Activated CD8-positive, alpha-beta memory T cell treated with anti-CD3 and anti-CD28 coated beads for 36 hours (primary cell): ENCODE measurements at regions not wholly inside any gene's neighbourhood (a gene's known extent, or its start where the extent isn't known, plus 50 kb on each side); places are given as distances from the start of the nearest gene placed in this dataset.

Experiments used
- CTCF ChIA-PET: fragments of 350-600 bp; sonication (Branson Sonifier 250); formaldehyde crosslinking; loops from one replicate; lab custom pipeline; 2021; ENCODE audit warnings: antibody characterized with exemption; lab: Charles Lee
- POLR2A ChIA-PET: fragments of 350-600 bp; sonication (Branson Sonifier 250); formaldehyde crosslinking; loops from one replicate; lab custom pipeline; 2021; ENCODE audit warnings: antibody characterized with exemption; lab: Charles Lee

DNA sequence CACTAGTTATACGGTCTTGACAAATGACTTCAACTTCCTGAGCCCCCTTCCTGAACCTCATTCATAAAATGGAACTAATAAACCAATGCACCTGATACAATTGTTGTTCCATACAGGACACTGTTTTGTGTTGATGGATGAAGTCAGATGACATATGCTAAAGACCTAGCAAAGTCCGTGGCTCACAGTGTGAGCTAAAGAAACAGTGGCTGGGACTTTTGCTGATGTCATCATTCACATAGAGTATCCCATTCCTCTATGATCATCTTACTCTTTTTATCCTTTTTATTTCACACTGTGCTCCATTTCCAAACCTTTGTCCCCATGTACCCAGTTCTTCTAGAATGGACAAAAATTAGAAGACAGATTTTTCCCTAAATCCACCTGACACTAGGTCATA is 83.7 kb upstream of the KAZN start:
- ChIA-PET CTCF (no interaction called here), POLR2A (no interaction called here)

DNA sequence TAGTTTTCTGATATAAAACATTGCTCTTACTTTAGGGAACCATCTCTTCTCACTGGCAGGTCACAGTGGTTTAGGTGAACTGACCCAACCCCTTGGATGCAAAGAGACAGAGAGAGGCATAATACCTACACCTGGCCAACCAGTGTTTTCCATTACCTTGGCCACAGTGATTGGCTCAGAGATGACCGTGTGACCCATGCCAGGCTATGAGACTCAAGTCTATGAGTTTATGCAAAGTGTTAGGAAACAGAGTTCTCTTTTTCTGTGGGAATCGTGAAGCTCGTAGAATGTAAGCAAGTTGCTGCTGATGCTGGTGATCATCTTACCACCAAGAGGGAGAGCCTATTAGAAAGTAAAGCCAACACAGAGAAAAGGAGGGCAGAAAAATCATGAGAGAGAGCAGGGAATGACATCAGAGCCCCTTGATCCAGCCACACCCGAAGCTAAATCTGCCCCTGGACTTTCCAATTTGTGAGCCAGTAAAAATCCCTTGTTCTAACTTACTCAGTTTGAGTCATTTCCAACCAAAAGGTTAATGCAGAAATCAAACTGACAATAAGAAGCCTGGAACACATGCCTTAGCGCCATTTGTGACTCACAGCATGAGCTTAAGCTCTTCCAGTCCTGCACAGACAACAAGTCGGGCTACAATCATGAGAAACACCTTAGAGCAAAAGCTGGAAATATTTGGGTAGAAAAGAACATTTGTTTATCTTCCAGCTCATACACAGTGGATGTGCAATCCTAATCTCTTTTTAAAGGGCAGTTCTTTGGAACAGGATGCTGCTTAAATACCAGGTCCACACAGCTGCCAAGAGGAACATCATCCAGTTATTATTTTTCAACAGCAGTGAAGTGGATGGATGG is 81.3 kb upstream of the KAZN start:
- CTCF ChIA-PET = no interaction called here

DNA sequence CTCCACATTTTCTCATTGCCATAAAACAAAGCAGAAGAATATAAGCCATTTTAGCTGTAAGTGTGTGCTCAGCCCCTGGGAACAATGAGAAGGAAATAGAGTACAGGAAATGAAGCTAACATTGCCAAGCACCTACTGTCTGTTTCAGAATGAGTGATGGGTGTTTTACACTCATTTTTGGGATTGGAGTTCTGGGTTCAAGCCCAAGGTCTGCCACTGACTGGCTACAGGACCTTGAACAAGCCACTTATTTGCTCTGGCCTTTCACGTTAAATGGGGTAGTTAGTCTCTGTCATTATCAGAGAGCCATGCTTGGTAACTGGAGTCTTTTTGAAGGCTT is 80.7 kb upstream of the KAZN start:
- ChIA-PET CTCF (no interaction called here), POLR2A (no interaction called here)

More for the DNA sequence above, 81.3 kb upstream of the KAZN start:
- POLR2A ChIA-PET = no interaction called here

DNA sequence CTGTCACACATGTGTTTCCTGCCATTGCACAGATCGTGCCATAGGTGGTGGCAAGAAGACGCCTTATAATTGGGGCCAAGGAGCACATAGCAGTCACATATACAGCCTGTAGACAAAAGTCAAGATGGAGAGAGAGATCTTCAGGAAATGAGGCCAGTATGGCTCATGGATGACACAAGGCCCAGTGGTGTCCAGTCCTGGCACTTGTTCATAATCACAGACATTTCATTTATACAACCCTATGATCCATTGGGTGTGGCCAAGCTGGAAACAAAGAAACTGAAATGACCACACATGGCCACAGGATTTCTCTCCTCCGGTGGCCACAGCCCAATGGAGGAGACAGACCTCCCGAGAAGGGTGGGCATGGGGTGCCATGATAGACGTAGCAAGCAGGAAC is 78.5 kb upstream of the KAZN start:
- CTCF ChIA-PET = no interaction called here
- POLR2A ChIA-PET = no interaction called here

DNA sequence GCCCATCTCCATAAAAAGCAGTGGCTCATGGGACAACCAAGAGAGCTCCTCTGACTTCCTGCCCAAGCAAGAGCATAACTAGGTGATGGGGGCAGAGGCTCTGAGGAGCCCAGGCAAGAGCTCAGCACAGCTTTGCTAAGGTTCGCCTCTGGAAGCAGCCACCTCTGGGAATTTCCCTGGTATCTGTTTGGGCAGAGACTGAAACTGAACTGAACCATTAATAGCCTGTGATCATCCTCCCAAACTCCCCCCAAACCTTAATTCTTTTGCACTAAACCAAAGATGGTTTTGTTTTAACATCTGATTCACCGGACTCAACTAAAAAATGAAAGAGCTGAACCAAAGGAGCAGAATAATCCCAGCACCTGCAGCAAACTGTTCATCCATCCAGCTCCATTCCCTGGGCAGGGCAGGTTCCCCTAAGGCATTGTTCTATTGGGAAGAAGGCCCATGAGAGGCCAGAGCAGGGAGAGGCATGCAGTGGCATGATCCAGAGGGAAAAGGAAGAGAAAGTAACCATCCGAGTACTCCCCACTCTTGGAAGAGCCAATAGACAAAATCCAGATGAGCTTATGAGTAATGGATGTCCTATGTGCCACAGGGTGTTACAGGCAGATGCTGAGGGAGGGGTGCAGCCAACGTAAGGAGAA is 77.8 kb upstream of the KAZN start:
- CTCF ChIA-PET = no interaction called here
- POLR2A ChIA-PET = no interaction called here

DNA sequence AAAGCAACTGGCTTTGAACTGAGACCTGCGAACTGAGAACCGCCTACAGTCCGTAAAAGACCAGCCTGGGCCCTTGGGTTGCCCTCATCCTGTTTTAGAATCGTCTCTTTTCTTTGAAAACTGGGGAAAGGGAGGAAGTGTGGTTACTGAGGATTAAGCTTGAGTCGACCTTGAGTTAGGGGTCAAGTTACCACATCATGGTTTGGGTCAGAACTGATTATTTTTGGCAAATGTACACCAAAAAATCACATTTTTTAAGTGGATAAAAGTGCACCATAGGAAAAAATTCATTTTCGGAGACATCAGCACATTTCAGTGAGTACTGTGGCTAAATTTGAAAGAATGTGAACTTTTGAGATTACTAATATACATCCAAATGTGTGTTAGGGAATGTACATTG is 76.9 kb upstream of the KAZN start:
- ChIA-PET POLR2A (no interaction called here), CTCF (no interaction called here)

DNA sequence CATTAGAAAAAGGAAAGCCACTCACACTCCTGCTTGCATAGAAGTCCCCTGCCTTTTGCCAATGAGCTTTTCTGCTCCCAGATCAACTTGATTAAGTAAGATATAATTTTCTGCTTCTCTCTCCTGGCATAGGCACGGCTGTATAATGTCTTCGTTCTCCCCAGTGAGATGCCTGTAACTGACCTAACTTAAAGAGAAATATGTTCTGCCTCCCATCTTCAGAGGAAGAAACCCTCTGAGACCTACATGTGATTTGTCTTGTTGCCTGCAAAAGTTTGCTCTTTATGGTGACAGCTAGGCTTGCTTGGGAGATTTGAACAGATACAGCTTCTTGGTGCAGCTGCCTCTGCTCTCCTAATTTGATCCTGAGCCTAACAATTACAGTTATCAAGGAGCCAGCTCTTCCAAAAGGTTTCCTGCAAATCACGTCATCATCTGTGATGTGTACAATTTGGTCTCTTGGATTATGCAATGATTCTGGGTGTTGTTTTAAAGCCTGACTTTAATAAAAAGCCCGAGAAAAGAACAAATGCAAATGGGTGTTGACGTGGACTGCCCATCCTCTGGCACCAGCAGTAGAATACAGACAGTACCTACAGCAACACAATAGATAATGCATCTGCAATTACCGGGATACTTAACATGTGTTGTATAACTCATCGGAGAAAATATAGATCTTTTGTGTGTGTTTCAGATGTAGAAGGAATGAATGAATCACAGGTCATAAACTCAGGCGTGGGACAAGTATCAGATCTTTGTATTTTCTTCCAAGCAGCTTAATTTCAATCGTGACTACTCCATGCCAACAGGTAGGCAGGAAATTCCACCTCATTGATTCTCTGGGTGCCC is 76.2 kb upstream of the KAZN start:
- ChIA-PET CTCF (no interaction called here), POLR2A (no interaction called here)

DNA sequence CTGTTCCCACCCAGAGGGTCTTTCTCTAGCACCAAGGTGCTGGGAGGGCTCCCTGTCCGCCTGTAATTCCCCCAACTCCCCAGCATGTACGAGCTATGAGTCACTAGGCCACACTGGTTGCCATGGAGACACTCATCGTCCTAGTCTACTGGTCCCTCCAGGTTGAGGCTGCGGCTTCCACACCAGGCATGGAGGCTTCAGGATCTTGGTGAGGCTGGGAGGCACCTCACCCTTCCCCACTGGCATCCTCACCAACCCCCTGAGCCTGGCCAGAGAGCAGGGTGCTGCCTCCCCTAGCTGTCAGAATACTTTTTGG is 75.6 kb upstream of the KAZN start:
- POLR2A ChIA-PET = no interaction called here
- CTCF ChIA-PET = no interaction called here

DNA sequence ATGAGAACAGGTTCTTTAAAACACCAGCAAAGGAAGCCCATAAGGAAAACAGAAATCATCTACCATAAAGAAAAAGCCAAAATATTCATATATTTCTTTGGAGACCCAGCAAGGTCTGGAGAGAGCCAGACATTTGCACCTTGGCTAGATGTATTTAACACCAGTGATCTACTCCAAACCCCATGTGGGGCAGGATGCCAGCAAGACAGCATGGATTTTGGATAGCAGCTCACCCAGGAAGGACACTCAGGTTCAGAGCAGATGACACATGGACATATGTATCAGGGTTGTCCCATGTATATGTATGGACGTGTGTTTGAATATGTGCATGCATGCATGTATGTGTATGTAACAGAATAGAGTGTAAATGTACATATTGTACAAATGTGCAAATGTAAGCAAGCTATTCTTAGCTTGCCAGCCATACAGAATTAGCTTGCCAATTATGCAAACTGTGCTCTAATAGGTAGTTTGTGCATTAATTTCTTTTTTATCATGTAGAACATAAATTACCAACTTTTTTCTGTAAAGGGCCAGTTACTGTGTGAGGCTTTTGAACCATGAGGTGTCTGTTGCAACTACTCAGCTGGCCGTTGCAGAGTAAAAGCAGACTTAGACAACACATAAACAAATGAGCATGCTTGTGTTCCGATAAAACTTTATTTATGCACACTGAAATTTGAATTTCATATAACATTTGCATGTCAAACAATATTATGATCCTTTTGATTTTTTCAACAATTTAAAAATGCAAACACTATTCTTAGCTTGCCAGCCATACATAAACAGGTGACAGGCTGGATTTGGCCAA is 73.5 kb upstream of the KAZN start:
- CTCF ChIA-PET = no interaction called here

DNA sequence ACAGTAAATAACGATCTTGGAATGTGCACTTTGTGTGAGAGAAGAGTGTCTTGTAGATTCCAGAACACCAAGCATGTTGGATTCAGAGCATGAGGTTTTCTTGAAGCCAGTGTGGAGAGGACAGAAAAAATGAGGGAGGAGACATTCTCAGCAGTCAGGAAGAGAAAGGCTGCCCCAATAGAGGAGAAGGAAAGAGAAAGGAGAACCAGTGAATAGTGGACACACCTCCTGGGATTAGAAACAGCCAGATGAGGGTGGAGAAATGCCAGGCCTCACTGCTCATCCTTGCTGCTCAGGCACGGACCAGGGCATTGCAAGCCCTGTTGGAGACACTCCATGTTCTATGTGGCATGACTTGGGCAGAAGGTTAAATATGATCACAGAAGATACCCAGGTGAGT is 69.0 kb upstream of the KAZN start:
- POLR2A ChIA-PET = no interaction called here
- CTCF ChIA-PET = no interaction called here

More for the DNA sequence above, 73.5 kb upstream of the KAZN start:
- POLR2A ChIA-PET = no interaction called here

DNA sequence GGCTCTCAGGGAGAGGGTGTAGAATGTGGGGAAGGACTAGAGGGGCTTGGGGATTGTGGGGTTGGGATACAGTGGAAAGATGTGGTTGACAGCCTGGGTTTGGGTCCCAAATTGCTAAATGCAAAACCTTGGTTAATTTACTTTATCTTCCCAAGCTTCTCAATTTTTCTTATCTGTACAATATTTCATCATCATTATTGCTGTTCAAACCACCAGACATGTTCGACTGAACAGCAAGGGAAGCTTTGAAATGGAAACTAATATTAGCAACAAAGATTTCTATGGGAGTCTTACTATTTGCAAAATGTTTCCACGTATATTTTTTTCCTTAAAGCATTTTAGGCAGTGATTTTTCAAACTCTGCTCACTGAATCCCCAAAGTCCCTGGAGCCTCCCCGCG is 67.0 kb upstream of the KAZN start:
- POLR2A ChIA-PET = no interaction called here
- CTCF ChIA-PET = no interaction called here

DNA sequence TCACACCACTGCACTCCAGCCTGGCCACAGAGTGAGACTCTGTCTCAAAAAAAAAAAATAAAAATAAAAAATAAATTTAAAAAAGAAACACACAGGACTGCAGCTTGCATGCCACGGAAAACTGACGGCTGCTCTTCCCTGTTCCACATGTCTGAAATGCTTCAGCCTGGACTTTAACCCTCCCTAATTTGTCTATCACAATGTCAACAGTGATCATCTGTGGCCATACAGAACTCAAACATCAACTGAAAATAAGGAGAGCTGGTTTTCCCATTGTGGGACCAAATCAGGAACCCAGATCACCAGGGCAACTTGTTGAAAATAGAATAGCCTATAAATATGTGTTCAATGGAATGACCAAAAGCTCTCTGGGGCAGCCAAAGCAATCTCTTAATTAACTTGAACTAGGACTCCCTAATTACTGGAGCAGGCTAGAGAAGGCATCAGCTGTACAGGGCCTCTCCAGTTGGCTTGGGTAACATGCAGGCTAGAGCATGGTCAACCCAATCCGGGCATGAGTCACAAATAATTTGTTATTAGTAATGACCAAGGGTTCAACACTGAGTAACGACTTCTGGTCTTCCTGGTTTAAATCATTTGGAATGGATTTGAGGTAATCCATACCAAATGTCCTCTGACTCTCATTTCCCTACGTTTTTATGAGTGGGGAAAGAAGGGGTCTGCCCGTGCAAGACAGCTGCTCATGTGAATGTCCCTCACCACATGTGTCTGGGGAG is 62.7 kb upstream of the KAZN start:
- ChIA-PET CTCF (no interaction called here), POLR2A (no interaction called here)

DNA sequence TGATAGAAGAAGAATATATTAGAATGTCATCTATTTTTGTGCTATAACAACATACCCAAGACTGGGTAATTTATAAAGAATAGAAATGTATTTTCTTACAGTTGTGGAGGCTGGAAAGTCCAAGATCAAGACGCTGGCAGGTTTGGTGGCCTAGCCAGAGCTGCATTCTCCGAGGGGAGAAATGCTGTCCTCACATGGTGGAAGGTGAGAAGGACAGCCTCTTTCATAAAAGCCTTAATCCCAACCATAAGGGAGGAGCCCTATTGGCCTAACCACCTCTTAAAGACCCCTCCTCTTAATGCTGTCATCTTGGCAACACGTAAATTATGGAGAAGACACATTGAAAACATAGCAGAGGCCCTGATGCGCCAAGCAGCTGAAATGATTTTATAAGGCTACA is 60.1 kb upstream of the KAZN start:
- POLR2A ChIA-PET = no interaction called here

DNA sequence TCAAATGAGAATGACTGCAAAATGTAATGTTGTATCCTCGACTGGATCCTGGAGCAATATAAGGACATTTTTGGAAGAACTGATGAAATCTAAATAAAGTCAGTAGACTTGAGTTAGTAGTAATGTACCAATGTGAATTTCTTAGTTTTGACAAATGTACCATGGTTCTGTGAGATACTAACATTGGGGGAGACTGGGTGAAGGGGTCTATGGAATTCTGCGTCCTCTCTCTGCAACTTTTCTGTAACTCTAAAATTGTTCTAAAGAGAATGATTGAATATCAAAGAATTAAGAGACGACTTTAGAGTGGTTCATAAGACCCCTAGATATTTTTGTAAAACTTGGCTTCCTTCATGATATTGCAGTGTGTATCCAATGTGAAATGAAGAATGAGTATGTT is 59.2 kb upstream of the KAZN start:
- ChIA-PET POLR2A (no interaction called here), CTCF (no interaction called here)

More for the DNA sequence above, 60.1 kb upstream of the KAZN start:
- CTCF ChIA-PET = no interaction called here

DNA sequence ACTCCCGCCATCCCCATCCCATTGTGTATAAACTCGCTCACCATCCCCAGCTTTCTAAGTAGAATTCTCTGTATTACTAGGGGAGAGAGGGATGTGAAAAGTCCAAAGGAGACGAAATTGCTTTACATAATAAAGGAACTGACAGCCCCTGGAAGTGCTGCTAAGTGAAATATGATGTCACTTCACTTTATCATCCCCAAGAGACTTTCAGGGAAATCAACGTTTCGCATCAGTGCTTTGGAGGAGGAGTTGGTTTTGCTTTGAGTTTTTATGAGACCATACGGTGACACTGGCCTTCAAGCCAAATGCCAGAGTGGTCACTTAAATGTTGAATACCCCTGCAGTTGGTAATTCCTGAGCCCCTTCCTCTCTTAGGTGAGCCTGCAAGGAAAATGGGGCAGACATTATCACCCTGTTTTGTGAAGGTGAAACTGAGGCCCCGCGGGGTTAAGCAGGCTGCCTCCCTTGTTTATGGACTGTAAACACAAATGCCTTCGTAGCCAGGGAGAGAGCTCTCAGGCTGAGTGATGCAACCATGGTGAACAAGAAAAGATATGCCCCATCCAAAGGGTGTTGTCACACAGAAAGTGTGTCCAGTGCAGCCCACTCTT is 58.4 kb upstream of the KAZN start:
- POLR2A ChIA-PET = no interaction called here
- CTCF ChIA-PET = no interaction called here

DNA sequence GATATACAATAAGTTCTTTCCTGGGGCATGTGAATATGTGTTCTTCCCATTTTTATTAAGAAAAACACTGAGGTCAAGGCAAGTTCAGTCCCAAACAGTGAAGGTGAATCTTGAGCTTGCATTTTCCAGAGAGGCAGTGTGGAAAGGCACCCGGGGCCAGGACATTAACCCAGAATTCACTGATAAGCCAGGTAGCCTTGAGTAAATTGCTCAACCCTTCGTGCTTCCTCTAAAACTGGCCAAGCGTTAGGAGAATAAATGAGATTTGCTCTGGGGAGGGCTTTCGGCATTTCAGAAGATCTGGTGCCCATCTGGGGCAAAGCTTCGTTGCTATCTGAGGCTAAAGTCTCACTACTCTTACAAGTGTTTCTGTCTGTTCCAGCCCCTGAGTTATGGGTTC is 57.1 kb upstream of the KAZN start:
- ChIA-PET CTCF (no interaction called here), POLR2A (no interaction called here)

DNA sequence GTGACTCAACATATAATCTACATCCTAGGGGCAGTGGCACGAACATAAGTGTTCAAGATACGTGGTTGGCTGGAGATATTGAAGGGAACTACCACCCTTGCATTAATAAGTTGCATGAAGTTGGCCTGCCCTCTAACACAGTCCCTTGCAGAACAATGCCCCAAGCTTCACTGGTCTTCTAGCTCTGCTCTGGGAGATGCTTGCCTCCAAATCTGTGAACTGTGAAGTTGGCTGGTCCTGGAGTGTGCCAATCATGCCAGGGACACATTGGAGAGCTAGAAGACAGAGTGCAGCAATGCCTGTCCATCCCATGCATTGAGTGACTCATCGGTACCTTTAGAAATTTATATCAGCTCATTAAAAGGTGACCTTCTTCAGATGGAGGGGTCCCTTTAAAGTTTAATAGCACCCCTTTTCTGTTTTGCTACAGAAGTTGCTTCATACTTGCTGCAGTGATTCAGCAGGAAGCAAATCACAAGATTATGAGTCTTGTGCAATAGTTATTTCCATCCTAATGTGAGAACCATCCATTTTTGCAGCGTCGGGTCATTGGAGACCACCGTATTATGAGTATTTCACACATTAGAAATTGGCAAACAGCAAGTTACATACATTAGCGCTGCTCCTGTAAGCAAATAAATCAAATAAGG is 55.2 kb upstream of the KAZN start:
- CTCF ChIA-PET = no interaction called here
- POLR2A ChIA-PET = no interaction called here

DNA sequence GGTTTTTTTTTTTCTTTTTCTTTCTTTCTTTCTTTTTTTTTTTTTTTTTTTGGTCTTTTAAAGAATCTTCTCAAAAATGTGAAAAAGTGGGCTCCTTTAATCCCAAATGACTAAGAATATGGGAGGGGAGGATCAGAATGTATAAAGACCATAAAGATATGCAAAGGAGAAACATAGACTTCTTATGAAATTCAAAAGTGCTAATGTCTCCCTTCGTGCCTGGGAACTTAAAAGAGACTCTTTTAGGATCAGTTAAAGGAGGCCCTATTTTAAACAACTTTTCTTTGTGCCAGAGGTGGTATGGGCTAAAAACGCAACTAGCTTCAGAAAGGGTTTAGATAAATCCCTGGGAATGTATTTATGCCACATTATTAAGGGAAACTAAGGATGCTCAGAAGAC is 54.2 kb upstream of the KAZN start:
- ChIA-PET CTCF (no interaction called here), POLR2A (no interaction called here)
